ENCODE measurements at regions not wholly inside any gene's neighbourhood (a gene's known extent, or its start where the extent isn't known, plus 50 kb on each side); places are given as distances from the start of the nearest gene placed in this dataset.

DNA sequence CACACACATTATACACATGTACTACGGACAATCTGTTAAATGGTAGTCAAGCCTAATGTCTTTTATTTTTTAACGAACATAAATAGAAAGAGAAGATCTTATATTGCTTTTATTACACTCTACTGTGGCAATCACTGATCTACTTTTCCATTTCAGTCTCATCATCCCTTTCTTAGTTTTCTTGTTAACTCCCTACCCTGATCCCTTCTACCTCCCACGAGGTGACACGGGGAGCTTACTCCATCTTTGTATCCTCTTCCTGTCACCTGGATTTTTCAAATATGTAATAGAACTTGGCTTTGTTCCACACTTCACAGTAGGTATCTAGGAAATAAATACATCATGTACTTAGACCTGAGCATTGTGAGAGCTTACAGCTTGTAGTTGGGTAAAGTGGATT lies 211.0 kb downstream of the PIK3R1 start:
- no peak overlapping the region for H3K4me2 ChIP-seq (ENCODE audit: low read length)
- H3K9ac ChIP-seq (ENCODE audit: low read length): no peak overlapping the region
- no peaks in the 10 kb centered on the region for H4K20me1 ChIP-seq (ENCODE audit: insufficient read depth, low read length)
- no peak overlapping the region for H3K4me3 ChIP-seq (ENCODE audit: low read depth, low read length, poor library complexity, severe bottlenecking)
- H3K9me3 ChIP-seq (ENCODE audit: low read length): no peaks in the 10 kb centered on the region
- TF ChIP-seq EZH2 (IDR thresholded peaks at IDR 0.05; ENCODE audit: borderline replicate concordance, low read length): no peak
- TF ChIP-seq CTCF (IDR thresholded peaks at IDR 0.05; ENCODE audit: low read length): no peak
- no peaks in the 10 kb centered on the region for H3F3A ChIP-seq (ENCODE audit: insufficient read depth, low read length)
- no peaks in the 10 kb centered on the region for H3K9me2 ChIP-seq (ENCODE audit: low read depth, low read length)
- no peaks in the 10 kb centered on the region for H3K27me3 ChIP-seq (ENCODE audit: insufficient read depth, low read length)
- no peaks in the 10 kb centered on the region for H3K36me3 ChIP-seq (ENCODE audit: insufficient read depth, low read length)
- H3K4me1 ChIP-seq (ENCODE audit: insufficient read depth, low read length, severe bottlenecking): no peaks in the 10 kb centered on the region
- no peak overlapping the region for H2AFZ ChIP-seq (ENCODE audit: low read length)
- H3K27ac ChIP-seq (ENCODE audit: low read depth, low read length, poor library complexity, severe bottlenecking): no peak overlapping the region
- H3K79me2 ChIP-seq (ENCODE audit: insufficient read depth, low read length): no peaks in the 10 kb centered on the region

GRCh38 chr5:68428231-68428811 lies 212.8 kb downstream of the PIK3R1 start:
- Histone ChIP-seq H3K4me1 (ENCODE audit: insufficient read depth, low read length, severe bottlenecking) (no peaks in the 10 kb centered on the region), H4K20me1 (ENCODE audit: insufficient read depth, low read length) (no peaks in the 10 kb centered on the region), H3K4me3 (ENCODE audit: low read depth, low read length, poor library complexity, severe bottlenecking) (no peak overlapping the region), H3K27ac (ENCODE audit: low read depth, low read length, poor library complexity, severe bottlenecking) (no peak overlapping the region), H3K27me3 (ENCODE audit: insufficient read depth, low read length) (no peaks in the 10 kb centered on the region), H3K36me3 (ENCODE audit: insufficient read depth, low read length) (no peaks in the 10 kb centered on the region), H3K9ac (ENCODE audit: low read length) (no peak overlapping the region), H2AFZ (ENCODE audit: low read length) (no peak overlapping the region), H3K9me2 (ENCODE audit: low read depth, low read length) (no peaks in the 10 kb centered on the region), H3K79me2 (ENCODE audit: insufficient read depth, low read length) (no peaks in the 10 kb centered on the region), H3K4me2 (ENCODE audit: low read length) (no peak overlapping the region), H3F3A (ENCODE audit: insufficient read depth, low read length) (no peaks in the 10 kb centered on the region), H3K9me3 (ENCODE audit: low read length) (no peaks in the 10 kb centered on the region)
- TF ChIP-seq EZH2 (IDR thresholded peaks at IDR 0.05; ENCODE audit: borderline replicate concordance, low read length) (no peak), CTCF (IDR thresholded peaks at IDR 0.05; ENCODE audit: low read length) (no peak)

DNA sequence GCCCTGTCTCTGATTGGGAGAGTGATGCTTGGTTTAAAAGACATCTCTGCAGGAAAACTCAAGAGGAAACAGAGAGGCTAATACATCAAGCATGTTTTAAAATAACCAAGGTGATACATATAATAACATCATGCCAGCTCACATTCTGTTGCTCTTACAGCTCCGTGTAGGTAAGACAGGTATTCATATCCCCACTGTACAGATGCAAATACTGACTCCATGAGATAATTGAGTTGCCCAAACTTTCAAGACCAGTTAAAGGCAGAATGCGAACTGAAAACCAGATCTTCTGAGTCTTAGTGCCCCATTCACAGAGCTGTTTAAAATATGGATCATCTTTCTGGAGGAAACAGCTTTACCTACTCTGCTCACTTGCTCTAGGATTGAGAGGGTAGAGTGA lies 214.0 kb downstream of the PIK3R1 start:
- Histone ChIP-seq H3K4me1 (ENCODE audit: insufficient read depth, low read length, severe bottlenecking) (no peaks in the 10 kb centered on the region), H3K9me3 (ENCODE audit: low read length) (no peaks in the 10 kb centered on the region), H3K27me3 (ENCODE audit: insufficient read depth, low read length) (no peaks in the 10 kb centered on the region), H3K4me2 (ENCODE audit: low read length) (no peak overlapping the region), H2AFZ (ENCODE audit: low read length) (no peak overlapping the region), H3K4me3 (ENCODE audit: low read depth, low read length, poor library complexity, severe bottlenecking) (no peak overlapping the region), H3K9ac (ENCODE audit: low read length) (no peak overlapping the region), H4K20me1 (ENCODE audit: insufficient read depth, low read length) (no peaks in the 10 kb centered on the region), H3K79me2 (ENCODE audit: insufficient read depth, low read length) (no peaks in the 10 kb centered on the region), H3F3A (ENCODE audit: insufficient read depth, low read length) (no peaks in the 10 kb centered on the region), H3K36me3 (ENCODE audit: insufficient read depth, low read length) (no peaks in the 10 kb centered on the region), H3K9me2 (ENCODE audit: low read depth, low read length) (no peaks in the 10 kb centered on the region), H3K27ac (ENCODE audit: low read depth, low read length, poor library complexity, severe bottlenecking) (no peak overlapping the region)
- TF ChIP-seq EZH2 (IDR thresholded peaks at IDR 0.05; ENCODE audit: borderline replicate concordance, low read length): no peak
- TF ChIP-seq CTCF (IDR thresholded peaks at IDR 0.05; ENCODE audit: low read length): no peak
